Activated CD8-positive, alpha-beta memory T cell treated with anti-CD3 and anti-CD28 coated beads for 48 hours (primary cell): ENCODE measurements at regions not wholly inside any gene's neighbourhood (a gene's known extent, or its start where the extent isn't known, plus 50 kb on each side); places are given as distances from the start of the nearest gene placed in this dataset.

Source experiments
- DNase-seq, 3 experiments: peaks; one replicate each; pipeline ENCODE4 v3.0.0-alpha.2; 2020; ENCODE audit warnings: low read depth in 2 of 3, low spot score in 2 of 3

- DNase-seq: no peak
Measured at GRCh38 chr18:56235071-56235470, 403.3 kb downstream of the TXNL1 start.

GRCh38 chr18:56233595-56233994 lies 404.8 kb downstream of the TXNL1 start:
- DNase-seq: no peak

GRCh38 chr18:56226025-56226424 lies 412.4 kb downstream of the TXNL1 start:
- no peak for DNase-seq

- DNase-seq: no peak
Measured at GRCh38 chr18:56224669-56225561, 413.5 kb downstream of the TXNL1 start.

GRCh38 chr18:56221195-56222065 lies 417.0 kb downstream of the TXNL1 start:
- no peak for DNase-seq

- DNase-seq: no peak
Measured at GRCh38 chr18:56217406-56217805, 421.0 kb downstream of the TXNL1 start.

GRCh38 chr18:56214706-56215105 lies 423.7 kb downstream of the TXNL1 start:
- DNase-seq: no peak

GRCh38 chr18:56210520-56210919 lies 427.9 kb downstream of the TXNL1 start:
- no peak for DNase-seq

- DNase-seq: no peak
Measured at GRCh38 chr18:56207989-56208388, 430.4 kb downstream of the TXNL1 start.

GRCh38 chr18:56204052-56204451 lies 434.3 kb downstream of the TXNL1 start:
- no peak for DNase-seq

- no peak for DNase-seq
Measured at GRCh38 chr18:56202678-56203077, 435.7 kb downstream of the TXNL1 start.

- DNase-seq: no peak
Measured at GRCh38 chr18:56200381-56200911, 437.9 kb downstream of the TXNL1 start.

GRCh38 chr18:56199580-56200330 lies 438.6 kb downstream of the TXNL1 start:
- no peak for DNase-seq

- DNase-seq: no peak
Measured at GRCh38 chr18:56197241-56197859, 441.0 kb downstream of the TXNL1 start.

- no peak for DNase-seq
Measured at GRCh38 chr18:56196495-56197225, 441.7 kb downstream of the TXNL1 start.

GRCh38 chr18:56191334-56191733 lies 447.1 kb downstream of the TXNL1 start:
- no peak for DNase-seq

GRCh38 chr18:56189615-56190014 lies 448.8 kb downstream of the TXNL1 start:
- DNase-seq: no peak

GRCh38 chr18:56188529-56189275 lies 449.7 kb downstream of the TXNL1 start:
- no peak for DNase-seq

- DNase-seq: no peak
Measured at GRCh38 chr18:56186319-56186718, 452.1 kb downstream of the TXNL1 start.
